Nephron (organoid): ENCODE measurements at regions not wholly inside any gene's neighbourhood (a gene's known extent, or its start where the extent isn't known, plus 50 kb on each side); places are given as distances from the start of the nearest gene placed in this dataset.
"Not testable (repeated sequence)": the region's sequence is repeated elsewhere in the genome, so short reads cannot be mapped to it uniquely, and the experiment has no call there.

Experiments used
- H3K27ac Mint-ChIP-seq, 3 experiments: 2 replicates each; pipeline ENCODE4 v1.8.0; 2020; ENCODE audit warnings: mixed read lengths in 3 of 3, mild to moderate bottlenecking in 2 of 3, moderate library complexity in 1 of 3
- H3K27me3 Mint-ChIP-seq: 2 replicates; pipeline ENCODE4 v1.8.0; 2021; ENCODE audit warnings: low read depth, mild to moderate bottlenecking, moderate library complexity, mixed read lengths
- H3K36me3 Mint-ChIP-seq: 2 replicates; pipeline ENCODE4 v1.8.0; 2020; ENCODE audit warnings: low read depth, mixed read lengths
- H3K4me1 Mint-ChIP-seq: 2 replicates; pipeline ENCODE4 v1.8.0; 2020; ENCODE audit warnings: mixed read lengths
- H3K4me3 Mint-ChIP-seq, 3 experiments: 2 replicates each; pipeline ENCODE4 v1.8.0; 2020; ENCODE audit warnings: mild to moderate bottlenecking in 3 of 3, mixed read lengths in 3 of 3, moderate library complexity in 2 of 3
- H3K9me3 Mint-ChIP-seq: 2 replicates; pipeline ENCODE4 v1.8.0; 2020; ENCODE audit warnings: mixed read lengths
- TF ChIP-seq, protein P1 (sequence below), 3 experiments: fragments of 200-600 bp; sonication (generic); IDR thresholded peaks; one replicate each; pipeline ENCODE4 v1.5.0; 2021; ENCODE audit warnings: antibody characterized with exemption in 3 of 3; ENCODE audit not compliant: unreplicated experiment in 3 of 3

DNA sequence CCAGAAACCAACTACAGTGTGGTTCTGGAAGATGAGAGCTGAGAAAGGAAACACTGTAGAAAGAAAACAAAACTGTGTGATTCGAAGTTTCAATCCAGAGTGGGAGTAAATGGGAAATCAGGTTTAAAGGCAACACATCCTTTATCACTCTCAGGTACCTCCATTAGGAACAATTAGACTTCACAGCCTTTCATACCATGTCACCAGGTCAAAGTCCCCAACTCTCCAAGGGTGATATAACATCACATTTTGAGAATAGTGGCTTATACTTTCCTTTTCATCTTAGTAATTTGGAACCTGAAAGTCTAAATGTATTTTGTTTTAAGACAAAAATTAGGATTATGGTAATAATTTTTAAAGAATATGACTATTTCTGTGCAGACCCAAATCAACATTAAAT, 194.9 kb upstream of the WWC1 start:
- TF ChIP-seq, protein P1, sequence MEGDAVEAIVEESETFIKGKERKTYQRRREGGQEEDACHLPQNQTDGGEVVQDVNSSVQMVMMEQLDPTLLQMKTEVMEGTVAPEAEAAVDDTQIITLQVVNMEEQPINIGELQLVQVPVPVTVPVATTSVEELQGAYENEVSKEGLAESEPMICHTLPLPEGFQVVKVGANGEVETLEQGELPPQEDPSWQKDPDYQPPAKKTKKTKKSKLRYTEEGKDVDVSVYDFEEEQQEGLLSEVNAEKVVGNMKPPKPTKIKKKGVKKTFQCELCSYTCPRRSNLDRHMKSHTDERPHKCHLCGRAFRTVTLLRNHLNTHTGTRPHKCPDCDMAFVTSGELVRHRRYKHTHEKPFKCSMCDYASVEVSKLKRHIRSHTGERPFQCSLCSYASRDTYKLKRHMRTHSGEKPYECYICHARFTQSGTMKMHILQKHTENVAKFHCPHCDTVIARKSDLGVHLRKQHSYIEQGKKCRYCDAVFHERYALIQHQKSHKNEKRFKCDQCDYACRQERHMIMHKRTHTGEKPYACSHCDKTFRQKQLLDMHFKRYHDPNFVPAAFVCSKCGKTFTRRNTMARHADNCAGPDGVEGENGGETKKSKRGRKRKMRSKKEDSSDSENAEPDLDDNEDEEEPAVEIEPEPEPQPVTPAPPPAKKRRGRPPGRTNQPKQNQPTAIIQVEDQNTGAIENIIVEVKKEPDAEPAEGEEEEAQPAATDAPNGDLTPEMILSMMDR (IDR thresholded peaks at IDR 0.05; ENCODE audit: unreplicated experiment in 3 of 3) = no peak
- H3K4me3 Mint-ChIP-seq = no peak overlapping the region
- H3K27me3 Mint-ChIP-seq = peaks cover under 1% of the 10 kb centered on the region
- H3K27ac Mint-ChIP-seq = no peak overlapping the region
- no peaks in the 10 kb centered on the region for H3K36me3 Mint-ChIP-seq
- peaks cover 11% of the 10 kb centered on the region for H3K4me1 Mint-ChIP-seq
- no peaks in the 10 kb centered on the region for H3K9me3 Mint-ChIP-seq

DNA sequence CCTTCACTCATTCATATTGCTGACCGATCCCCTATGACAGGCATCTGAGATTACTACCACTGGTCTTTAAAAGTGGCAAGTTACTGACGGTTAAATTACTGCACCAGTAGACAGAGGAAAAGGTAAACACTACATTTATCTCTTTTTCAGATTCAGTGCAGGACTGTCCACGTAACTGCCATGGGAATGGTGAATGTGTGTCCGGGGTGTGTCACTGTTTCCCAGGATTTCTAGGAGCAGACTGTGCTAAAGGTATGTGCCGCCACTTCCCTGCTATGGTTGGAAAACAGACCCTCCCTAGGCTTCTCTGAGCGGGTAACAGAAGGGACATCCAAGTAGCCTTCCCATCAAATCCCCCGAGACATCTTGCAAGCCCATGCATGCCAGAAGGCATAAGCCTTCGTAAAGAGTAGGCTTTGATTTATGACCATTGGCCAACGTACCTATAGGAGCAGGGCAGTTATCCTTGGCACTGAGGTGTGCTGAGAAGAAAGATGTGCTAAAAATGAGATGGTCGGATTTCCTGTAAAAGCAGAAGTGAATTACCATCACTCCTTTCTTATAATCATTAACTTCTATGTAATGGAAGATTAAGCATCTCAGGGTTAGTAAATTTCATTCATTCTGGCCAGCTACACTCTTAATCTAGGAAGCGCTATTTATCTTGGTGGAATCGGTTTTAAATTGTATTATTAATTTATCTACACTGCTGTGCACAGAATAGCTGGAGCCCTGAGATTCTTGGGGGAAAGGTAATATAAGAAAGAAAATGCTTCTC, 193.4 kb upstream of the WWC1 start:
- H3K4me3 Mint-ChIP-seq = no peak overlapping the region
- H3K27ac Mint-ChIP-seq = peak overlapping the region; percentile 11 to 56 (median 13)
- no peaks in the 10 kb centered on the region for H3K36me3 Mint-ChIP-seq
- H3K27me3 Mint-ChIP-seq = peaks cover 4% of the 10 kb centered on the region
- TF ChIP-seq, protein P1 (IDR thresholded peaks at IDR 0.05; ENCODE audit: unreplicated experiment in 3 of 3) = no peak
- no peaks in the 10 kb centered on the region for H3K9me3 Mint-ChIP-seq
- H3K4me1 Mint-ChIP-seq = peaks cover 7% of the 10 kb centered on the region

DNA sequence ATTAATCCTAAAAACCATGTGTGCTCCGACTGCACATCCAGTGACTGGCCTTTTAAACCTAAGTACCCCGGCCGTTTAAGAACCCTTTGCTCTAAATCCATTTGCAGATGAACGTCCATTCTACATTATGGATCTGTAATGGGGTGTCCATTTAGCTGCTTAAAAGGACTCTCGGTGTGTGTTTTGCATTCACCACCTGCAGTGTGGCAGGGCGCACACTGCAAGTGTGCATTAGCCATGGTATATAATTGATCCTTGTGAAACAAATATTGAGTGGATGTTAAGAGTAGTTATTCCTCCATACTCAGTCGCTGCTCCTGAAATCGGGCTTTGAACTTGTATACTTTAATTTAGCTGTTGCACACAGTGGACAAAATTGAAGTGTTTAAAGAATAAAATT, 190.1 kb upstream of the WWC1 start:
- Mint-ChIP-seq H3K4me1 (peaks cover 19% of the 10 kb centered on the region), H3K27me3 (peaks cover 13% of the 10 kb centered on the region), H3K36me3 (no peaks in the 10 kb centered on the region), H3K27ac (no peak overlapping the region), H3K4me3 (no peak overlapping the region), H3K9me3 (no peaks in the 10 kb centered on the region)
- TF ChIP-seq, protein P1 (IDR thresholded peaks at IDR 0.05; ENCODE audit: unreplicated experiment in 3 of 3) = no peak

DNA sequence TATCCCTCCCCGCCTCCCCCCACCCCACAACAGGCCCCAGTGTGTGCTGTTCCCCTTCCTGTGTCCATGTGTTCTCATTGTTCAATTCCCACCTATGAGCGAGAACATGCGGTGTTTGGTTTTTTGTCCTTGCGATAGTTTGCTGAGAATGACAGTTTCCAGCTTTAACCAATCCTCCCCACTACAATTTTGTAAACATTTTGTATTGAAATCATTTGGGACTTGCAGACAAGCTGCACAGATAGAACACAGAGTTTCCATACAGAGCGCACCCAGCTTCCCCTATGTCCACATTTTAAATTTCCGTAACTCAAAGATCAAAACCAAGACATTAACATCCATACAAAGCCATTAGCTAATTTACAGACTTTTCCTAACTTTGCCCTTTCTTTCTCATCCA, 188.4 kb upstream of the WWC1 start:
- Mint-ChIP-seq H3K27me3 (peaks cover 28% of the 10 kb centered on the region), H3K4me1 (peaks cover 18% of the 10 kb centered on the region)
- H3K9me3 Mint-ChIP-seq, H3K4me3 Mint-ChIP-seq, H3K27ac Mint-ChIP-seq, H3K36me3 Mint-ChIP-seq: not testable (repeated sequence)

DNA sequence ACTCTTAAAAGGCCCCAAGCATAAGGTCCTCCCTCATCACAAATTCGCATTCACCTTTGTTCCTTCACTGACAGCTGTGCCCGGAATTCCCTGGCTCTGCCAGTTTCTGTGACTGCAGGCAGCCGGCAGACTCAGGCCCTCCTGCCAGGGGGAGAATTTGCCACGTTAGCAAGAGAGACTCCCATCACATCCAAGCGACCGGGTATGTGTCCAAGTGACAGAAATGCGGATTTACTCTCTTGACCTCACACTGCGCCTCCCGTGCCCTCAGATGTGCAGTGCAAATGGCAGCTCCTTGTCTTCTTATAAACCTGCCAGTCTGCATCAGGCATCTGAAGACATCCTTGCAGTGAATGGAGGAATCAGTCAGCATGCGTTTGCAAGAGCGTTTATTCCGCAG, 187.1 kb upstream of the WWC1 start:
- Mint-ChIP-seq H3K27ac (peak overlapping the region in 1 of 3 experiments; percentile 33), H3K27me3 (peaks cover 28% of the 10 kb centered on the region), H3K36me3 (no peaks in the 10 kb centered on the region), H3K4me3 (no peak overlapping the region), H3K4me1 (peaks cover 15% of the 10 kb centered on the region), H3K9me3 (no peaks in the 10 kb centered on the region)
- TF ChIP-seq, protein P1 (IDR thresholded peaks at IDR 0.05; ENCODE audit: unreplicated experiment in 3 of 3) = no peak

DNA sequence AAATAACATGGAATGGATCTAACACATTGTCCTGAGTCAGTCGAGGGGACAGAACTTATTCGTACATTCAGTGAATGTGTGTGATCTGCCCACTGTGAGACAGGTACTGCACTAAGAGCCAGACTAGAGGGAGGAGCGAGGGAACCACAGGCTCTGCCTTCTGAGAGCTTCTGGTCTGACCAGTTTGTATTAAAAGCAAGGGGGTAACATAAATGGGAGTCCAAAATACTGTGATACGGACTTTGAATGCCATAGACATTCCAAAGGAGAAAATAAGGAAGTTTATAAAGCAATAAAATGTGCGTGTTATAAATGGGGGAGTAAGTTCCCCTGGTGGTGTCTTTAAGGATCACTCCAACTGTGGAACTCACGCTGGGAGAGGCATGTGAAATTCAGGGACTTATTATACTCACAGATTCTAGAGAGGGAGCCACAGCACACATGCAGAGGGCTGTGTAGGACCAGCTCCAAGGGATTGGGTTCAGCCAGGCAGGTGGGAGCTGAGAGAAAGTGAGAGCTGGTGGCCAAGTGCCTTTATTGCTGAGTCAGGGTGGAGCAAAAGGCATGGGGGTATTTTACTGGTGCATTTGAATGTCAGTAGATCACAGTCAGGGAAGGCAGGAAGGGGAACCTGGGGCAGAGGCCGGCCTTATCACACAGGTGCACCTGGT, 186.5 kb upstream of the WWC1 start:
- no peaks in the 10 kb centered on the region for H3K9me3 Mint-ChIP-seq

More for the DNA sequence above, 186.5 kb upstream of the WWC1 start:
- peaks cover 28% of the 10 kb centered on the region for H3K27me3 Mint-ChIP-seq
- peak overlapping the region; percentile 8 to 33 (median 21) for H3K27ac Mint-ChIP-seq
- peaks cover 15% of the 10 kb centered on the region for H3K4me1 Mint-ChIP-seq
- H3K4me3 Mint-ChIP-seq = no peak overlapping the region
- H3K36me3 Mint-ChIP-seq = no peaks in the 10 kb centered on the region
- TF ChIP-seq, protein P1 (IDR thresholded peaks at IDR 0.05; ENCODE audit: unreplicated experiment in 3 of 3) = peak in 2 of 3 experiments; percentile 27 to 33
